ENCODE measurements at regions not wholly inside any gene's neighbourhood (a gene's known extent, or its start where the extent isn't known, plus 50 kb on each side); places are given as distances from the start of the nearest gene placed in this dataset.

DNA sequence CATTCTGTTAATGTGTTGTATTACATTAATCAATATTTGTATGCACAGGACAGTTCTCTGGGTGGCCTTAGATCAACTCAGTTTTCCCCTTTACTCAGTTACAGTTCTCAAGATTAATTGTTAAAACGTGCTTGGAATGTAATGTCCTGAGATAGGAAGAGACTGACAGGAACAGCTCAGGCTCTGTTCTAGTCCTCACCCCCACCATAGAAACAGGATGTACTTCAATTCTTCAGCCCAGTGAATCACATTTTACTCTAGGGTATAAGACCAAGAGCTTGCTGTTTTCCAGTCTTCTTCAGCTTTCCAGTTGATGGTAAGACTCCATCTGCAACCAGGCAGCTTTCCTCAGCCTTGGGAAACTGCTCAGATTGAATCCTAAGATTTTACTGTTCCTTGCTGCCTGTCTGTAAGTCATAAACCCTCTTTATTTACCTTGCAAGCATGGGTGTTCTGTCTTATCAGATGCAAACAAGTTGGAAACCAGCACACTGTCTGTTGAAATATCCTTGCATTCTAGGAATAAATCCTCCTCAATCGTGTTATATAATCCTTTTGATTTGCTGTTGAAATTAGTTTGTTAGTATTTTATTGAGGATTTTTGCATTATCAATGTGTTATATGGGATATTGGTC is 836.9 kb upstream of the PCDH9 start:
- in situ Hi-C loops (cut with HindIII; ENCODE audit: low sequenced_read_pairs): no loop called here

DNA sequence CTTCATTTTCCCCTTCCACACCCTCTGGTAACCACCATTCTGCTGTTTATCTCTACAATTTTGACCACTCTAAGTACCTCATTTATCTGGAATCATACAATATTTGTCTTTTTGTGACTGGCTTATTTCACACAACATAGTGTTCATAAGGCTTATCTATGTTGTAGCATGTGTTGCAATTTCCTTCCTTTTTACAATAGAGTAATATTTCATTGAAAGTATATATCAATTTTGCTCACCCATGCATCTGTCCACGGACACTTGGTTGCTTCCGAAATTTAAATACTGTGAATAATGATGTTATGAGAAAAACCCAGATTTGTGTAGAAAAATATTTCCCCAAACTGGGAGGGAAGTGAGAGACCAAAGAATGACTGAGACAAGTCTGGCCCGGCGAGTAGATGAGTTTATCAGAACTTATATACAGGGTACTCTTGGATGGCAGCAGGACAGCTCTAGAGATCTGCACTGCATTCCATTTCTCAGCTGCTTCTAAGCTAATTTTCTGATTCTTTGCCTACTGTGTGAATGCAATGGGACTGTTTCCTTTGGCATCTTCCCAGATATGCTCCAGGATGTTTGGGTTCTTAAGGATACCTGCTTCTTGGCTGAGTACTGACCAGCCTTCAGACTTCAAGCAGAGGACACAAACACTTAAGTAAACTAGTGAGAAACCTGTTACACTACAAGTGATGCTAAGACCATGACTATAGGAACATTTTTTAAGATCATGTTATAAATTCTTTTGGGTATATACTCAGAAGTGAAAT is 834.0 kb upstream of the PCDH9 start:
- in situ Hi-C loops (cut with HindIII; ENCODE audit: low sequenced_read_pairs): no loop called here

DNA sequence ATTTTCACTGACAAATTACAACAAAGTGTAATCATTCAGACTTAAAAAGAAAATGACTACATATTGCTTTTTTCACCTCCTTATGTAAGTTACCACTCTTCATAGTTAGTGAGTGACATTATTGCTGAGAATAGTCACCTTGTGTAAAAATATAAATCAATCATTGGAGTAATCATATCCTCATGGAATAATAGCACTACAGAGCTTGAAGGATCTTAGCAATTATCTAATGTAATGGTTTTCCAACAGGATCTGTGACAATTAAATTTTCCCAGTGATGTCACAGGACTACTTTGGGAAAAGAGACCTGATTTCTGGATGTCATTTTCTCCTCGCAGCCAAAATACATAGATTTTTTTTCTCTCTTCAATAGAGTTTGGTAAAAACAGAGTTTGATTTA is 833.0 kb upstream of the PCDH9 start:
- in situ Hi-C loops (cut with HindIII; ENCODE audit: low sequenced_read_pairs): no loop called here

DNA sequence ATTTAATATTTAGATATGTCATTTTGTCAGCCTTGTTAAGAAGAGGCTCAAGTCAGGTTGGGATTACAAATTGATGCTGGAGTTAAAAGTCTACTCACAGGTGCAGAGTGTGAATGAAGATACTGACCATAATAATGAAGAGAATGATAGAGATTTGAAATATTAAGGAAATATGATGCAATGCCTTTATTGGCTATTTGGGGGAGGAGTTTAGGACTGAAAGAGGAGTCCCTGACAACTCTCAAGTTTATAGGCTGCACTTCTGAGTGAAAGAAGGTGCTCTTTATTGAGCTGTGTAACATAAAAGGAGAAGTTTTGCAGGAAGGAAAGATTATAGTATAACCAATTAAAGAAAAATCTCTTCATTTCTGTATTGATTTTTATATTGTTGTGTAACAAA is 827.7 kb upstream of the PCDH9 start:
- in situ Hi-C loops (cut with HindIII; ENCODE audit: low sequenced_read_pairs): no loop called here

DNA sequence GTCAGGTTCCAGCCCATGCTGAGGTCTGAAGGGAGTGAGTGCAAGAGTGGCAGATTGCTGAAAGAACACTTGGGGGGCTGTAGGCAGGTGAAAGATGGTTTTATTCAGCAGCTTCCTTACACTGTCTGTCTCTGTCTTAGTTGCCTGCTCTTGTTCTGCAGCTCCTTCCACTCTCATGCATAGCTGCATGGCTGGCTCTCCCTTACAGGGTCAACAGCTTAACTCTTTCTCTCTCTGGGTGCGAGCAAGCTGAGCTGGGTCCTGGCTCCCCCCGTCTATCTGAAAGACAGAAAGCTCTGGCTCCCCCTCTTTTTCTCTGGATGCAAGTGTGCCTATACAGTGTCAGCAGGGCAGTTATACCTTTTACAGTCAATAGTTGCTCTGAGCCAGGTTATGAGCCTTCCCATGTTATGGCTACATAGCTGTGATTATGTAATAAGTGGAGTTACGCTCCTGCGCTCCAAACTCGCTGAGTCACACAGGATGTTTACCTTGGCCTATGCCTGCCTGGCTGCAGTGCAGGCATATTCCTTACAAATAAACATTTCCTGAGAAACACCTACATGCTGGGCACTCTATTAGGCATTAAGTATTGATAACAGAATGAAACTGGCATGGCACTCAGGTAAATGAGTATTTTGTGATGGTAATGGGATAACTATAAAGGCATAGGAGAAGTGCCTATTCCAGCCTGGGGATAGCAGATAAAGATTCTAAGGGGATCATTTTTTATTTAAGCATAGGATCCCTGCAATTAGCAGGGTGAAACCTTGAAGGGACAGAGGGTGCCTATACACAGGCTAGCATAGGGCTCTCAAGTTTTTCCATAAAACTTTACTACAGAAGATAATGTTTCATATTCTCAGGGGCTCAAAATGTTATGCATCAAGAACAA is 826.9 kb upstream of the PCDH9 start:
- in situ Hi-C loops (cut with HindIII; ENCODE audit: low sequenced_read_pairs): no loop called here

DNA sequence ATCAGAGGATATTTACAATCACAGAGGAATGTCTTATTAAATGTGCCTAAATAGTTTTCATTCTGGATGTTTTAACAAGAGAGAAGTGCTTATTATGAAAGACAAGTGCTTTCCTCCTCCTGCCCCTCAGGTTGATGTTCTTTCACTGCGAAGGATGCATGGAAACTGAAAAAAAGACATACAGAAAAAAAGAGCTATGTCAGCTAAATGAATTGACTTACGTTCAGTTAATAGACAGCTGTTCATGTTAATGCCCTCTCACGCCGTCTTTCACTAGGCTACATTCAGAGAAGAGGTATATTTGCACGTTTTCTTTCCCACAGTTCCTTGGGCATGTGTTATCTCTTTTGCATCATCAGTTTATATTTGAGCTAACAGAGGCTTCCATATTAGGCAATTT is 821.8 kb upstream of the PCDH9 start:
- in situ Hi-C loops (cut with HindIII; ENCODE audit: low sequenced_read_pairs): no loop called here

DNA sequence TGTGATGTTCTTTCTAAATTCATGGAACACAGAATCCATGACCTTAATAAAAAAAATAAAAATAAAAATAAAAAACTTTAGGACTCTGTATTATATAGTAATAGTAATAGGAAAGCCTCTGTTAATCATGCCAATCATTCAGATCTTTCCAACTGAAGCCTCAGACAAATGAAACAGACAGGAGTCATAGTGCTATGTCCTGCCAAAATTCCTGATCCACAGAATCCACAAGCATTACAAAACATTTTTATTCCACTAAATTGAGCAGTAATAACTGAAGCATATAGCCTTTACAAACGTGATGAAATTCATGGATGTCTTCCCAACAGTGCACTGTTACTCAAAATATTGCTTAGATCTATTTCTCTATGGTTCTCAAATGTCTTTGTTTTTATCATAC is 820.6 kb upstream of the PCDH9 start:
- in situ Hi-C loops (cut with HindIII; ENCODE audit: low sequenced_read_pairs): no loop called here

DNA sequence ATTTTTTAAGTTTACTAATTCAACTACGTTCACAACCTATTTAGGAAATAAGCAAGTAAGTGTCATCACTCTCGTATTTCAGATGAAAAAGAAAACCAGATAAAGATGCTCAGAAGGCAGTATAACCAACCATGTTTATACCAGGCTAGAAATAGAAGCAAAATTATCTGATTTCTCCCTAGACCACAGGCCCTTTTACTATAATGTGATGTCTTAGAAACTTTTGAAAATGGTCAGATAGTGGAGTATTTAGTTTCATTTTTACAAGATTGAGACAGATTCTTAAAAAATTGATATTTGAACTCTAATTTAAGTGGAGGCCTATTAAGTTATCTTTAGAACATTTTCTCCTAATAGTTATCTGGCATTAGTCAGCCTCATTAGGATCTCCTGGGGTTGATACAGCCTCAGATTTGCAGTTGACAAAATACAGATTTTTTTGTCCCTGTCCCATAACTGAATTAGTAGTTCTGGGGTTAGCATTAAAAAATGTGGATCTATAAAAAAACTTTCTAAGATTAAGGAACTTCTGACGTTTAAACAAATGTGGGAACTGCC is 818.7 kb upstream of the PCDH9 start:
- in situ Hi-C loops (cut with HindIII; ENCODE audit: low sequenced_read_pairs): no loop called here

DNA sequence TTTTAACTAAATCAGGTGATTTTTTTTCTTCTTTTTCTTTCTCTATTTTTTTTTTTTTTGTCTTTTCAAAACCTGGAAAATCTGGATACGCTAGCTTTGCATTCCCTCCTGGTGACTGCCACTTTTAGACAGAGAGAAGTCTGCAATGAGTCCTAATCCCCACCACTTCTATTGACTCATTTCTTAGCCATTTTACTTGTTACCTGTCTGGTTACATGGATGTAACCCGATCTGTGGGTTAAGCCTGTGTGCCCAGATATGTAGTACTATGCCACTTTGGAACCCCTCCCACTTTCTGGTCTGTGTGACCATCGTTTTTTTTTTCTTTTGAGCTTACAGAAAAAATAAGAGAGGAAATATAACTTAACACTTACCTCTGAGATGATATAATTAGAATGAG is 817.8 kb upstream of the PCDH9 start:
- in situ Hi-C loops (cut with HindIII; ENCODE audit: low sequenced_read_pairs): no loop called here

DNA sequence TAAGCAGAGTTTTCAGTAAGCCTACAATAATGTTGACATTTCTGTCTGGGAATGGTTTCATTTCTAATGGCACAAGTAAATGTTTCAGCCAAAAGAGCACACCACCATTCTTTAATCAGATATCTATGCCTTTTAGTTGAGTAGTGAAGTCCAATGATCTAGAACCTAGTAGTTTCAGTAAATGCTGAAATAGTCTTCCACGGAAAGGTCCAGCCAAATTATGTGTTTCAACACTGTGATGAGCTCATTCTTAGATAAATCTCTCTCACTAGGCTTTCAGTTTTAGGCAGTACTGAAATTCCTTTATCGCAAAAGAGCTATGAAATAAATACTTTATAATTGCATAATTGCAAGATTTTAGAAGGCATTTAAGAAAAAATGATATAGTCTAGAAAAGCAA is 816.8 kb upstream of the PCDH9 start:
- in situ Hi-C loops (cut with HindIII; ENCODE audit: low sequenced_read_pairs): no loop called here

DNA sequence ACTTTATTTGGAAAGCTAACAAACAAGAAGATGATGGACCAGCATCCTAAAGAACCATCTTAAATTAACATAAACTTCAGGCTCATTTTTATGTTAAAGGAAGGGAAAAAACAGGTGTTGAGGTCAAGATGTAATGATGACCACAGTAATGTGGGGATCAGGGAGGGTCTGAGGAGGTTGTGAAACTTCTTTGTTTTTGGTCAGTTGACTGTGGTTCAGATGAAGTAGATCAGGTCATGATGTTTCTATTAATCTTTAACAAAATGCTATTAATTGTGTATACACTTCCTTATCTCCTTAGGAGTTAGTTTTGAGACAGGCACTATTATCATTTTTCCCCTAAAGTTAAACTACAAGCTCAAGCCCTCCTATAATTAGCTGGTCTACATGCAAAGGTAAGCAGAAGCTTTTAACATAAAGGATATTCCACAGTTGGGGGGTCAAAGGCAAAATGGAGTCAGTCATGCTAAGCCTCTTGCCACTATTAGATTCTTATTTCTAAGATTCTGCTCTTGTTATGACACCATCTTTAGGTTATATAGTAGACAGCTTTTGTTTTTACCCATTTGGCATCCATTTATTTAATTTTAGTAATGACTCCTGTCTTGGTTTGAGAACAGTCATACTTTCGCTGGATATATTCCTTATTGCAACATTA is 800.1 kb upstream of the PCDH9 start:
- in situ Hi-C loops (cut with HindIII; ENCODE audit: low sequenced_read_pairs): no loop called here

DNA sequence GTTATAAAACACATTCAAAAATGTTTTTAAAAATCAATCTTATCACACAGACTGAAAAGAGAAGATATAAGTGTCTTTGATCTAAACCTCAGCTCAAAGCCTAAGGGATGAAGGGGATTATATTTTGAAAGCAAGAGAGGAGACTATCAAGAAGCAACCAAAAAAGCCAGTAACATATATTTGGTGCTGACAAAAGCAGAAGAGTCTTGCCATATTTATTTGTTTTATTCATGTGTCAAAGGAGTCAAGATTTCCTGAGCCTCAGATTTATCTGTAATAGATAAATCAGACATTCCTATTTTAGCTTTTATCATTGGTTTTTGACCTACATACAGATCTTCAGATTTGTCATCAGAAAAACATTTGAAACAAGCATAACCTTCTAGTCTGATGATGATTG is 798.6 kb upstream of the PCDH9 start:
- in situ Hi-C loops (cut with HindIII; ENCODE audit: low sequenced_read_pairs): no loop called here

DNA sequence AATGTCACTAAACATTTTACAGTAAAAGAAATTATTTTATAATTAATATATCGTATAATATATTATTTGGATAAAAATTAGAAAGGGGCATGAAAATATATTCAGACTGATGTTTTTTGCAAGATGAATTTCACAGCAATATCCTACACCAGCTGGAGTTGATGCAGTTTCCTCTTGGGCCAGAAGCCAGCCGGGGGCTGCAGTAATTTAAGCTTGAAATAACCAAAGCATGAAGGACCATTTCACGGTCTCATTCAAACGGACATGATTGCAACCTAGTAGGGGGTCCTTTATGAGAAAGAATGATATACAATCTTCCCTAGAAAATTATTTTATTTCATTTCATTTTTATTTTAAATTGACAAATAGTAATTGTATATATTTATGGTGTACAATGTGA is 797.2 kb upstream of the PCDH9 start:
- in situ Hi-C loops (cut with HindIII; ENCODE audit: low sequenced_read_pairs): no loop called here

DNA sequence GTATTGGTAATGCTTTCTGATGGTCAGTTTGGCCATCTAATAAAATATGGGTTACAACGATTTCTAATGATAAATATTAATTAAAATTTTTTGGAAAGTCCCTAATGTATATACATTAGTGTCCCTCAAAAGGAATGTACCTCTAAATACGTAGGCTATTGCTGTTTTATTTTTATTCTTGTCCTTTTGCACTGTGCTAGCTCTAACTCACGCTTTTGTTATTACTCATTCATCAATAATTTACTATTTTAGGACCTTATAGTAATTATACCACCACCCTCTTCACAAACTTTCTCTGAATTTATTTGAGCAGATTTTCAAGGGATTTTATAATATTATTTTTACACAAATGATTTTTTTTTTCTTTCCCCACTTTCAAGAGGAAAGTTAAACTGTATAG is 795.9 kb upstream of the PCDH9 start:
- in situ Hi-C loops (cut with HindIII; ENCODE audit: low sequenced_read_pairs): no loop called here

DNA sequence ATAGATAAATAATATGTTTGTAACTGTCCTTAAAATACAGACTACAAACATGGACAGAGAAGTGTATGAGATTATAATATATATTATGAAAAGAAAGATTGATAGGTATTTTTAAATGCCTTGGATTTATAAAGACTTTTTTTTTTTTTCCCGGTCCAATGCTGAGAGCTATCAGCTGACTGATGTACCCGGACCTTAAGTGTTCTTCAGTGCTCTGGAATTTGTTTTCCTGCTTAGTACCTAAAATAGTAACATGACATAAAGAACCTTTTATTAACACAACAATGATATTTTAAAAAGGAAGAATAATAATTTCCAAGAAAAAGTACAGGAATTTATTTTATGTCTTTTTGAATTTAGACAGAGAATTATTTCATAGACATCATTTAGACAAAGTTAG is 795.5 kb upstream of the PCDH9 start:
- in situ Hi-C loops (cut with HindIII; ENCODE audit: low sequenced_read_pairs): no loop called here

DNA sequence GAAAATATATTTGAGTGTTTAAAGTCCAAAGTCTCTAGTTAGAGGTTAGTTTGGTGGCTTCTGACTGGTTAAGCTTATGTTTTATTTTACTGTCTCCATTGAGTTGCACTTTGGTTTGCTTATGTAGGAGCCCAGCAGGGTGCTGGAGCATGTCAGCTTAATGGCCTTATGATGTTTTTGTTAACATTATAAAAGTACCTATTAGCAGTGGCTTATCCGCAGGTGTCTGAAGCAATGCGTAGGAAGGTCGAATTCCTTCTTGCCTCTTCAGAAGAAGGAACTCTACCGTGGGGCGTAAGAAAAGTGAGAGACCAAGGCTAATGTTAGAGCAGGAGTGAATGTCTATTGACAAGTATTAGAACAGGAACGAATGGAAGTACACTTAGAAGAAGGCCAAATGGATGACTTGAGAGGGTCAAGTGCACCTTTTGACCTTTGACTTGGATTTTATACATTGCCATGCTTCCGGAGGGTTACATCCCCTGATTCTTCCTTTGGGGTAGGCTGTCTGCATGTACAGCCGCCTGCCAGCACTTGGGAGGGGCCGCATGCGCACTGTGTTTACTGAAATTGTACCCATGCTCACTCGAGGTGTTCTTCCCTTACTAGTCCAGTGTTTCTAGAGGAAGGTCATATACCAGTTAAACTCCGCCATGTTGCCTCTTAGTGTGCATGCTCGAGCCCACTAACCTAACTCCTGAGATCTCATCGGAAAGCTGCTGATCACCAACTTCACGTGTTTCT is 793.9 kb upstream of the PCDH9 start:
- in situ Hi-C loops (cut with HindIII; ENCODE audit: low sequenced_read_pairs): no loop called here

DNA sequence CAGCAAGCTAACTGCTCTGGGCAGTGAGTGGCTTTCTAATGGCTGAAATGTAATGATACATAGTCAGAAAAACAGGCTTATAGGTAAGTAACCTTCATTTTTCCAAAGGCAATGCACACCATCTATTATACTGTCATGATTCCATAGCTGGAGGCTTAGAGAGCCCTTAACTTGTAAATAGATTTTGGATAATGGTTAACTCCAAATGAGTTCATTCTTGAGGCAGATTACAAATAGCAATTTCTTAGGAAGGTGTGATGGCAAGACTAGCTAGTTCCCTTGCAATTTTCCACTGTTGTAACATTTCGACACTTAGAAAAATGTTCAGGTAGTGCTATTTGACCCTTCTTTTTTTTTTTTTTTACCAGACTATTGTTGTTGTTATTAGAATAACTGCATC is 789.8 kb upstream of the PCDH9 start:
- in situ Hi-C loops (cut with HindIII; ENCODE audit: low sequenced_read_pairs): no loop called here

DNA sequence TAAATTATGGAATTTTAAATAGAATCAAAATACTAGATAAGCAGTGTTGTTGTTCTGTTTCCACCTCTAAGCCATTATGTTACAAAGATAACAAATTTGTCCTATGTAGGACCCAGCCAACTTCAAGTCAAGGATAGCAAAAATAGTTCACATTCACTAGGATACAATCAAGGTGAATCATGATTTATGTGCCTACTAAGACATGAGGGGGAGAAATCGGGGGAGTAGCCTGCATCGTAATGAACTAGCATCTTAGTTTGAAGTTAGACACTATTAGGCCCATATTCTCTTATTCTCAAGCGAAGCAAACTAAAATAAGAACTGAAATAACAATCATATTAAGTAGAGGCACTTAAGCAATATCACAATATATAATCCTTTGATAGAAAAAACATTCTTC is 779.4 kb upstream of the PCDH9 start:
- in situ Hi-C loops (cut with HindIII; ENCODE audit: low sequenced_read_pairs): no loop called here

DNA sequence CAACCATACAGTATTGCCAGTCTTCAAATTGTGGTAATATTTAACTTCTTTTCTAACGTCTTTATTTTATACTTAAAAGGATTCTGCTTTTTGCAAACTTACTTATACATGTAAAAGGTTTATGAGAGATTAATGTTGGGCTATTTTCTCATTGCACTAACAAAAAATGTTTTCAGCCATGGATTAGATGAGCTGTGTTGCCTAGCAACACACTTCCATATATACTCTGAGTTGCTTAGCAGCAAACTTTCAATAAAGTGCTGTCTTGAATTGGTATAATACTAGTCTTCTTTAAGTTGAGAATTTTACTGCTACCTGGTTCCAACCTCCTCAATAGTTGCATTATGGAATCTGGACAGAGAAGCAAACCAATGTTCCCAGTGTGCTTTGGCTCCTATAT is 777.4 kb upstream of the PCDH9 start:
- in situ Hi-C loops (cut with HindIII; ENCODE audit: low sequenced_read_pairs): no loop called here

DNA sequence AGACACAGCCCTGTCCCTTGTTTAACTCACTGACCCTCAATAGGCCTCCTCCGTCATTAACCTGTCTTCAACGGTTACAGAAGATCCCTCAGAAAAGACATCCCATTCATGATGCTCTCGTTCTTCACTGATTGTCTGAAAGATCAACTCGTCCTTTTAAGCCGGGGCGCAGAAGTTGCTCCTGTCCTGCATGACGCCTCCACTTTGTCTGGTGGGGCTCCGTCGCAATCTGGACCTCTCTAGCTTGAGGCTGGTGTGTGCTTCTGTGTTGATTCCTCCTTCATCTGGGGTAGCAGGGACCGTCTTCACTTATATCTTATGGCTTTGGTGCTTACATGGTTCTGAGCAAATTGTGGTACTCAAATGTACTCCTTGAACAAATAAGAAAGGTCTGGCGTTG is 766.0 kb upstream of the PCDH9 start:
- in situ Hi-C loops (cut with HindIII; ENCODE audit: low sequenced_read_pairs): no loop called here

All from endothelial cell of hepatic sinusoid (primary cell).